ENCODE measurements at regions not wholly inside any gene's neighbourhood (a gene's known extent, or its start where the extent isn't known, plus 50 kb on each side); places are given as distances from the start of the nearest gene placed in this dataset.

DNA sequence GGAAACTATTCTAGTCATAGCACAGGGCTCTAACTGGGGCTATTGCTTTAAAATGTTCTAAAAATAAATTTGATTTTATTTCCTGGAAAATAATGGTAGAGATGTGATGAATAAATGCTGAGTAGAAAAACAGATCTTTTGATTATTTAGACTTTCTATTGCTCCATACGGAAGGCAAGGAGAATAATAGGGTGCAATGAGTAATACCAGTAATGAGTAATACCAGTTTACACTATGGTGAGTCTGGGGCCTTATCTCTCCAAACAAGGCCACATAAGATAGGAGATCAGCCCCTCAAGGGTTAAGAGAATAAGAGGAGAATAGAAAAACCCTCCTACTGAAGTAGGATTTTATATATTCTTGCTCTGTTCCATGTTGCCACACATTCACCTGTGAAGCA is 390.4 kb downstream of the KLF5 start:
- TF ChIP-seq POLR2AphosphoS5 (IDR thresholded peaks at IDR 0.05; ENCODE audit: low read depth, low read length) (no peak), FOXP2 (optimal IDR thresholded peaks at IDR 0.05; ENCODE audit: borderline replicate concordance, extremely low read depth, extremely low read length, insufficient read depth) (no peak), TAF1 (IDR thresholded peaks at IDR 0.05; ENCODE audit: borderline replicate concordance, insufficient read depth, low read length) (no peak)
- TF ChIP-seq, protein P1, sequence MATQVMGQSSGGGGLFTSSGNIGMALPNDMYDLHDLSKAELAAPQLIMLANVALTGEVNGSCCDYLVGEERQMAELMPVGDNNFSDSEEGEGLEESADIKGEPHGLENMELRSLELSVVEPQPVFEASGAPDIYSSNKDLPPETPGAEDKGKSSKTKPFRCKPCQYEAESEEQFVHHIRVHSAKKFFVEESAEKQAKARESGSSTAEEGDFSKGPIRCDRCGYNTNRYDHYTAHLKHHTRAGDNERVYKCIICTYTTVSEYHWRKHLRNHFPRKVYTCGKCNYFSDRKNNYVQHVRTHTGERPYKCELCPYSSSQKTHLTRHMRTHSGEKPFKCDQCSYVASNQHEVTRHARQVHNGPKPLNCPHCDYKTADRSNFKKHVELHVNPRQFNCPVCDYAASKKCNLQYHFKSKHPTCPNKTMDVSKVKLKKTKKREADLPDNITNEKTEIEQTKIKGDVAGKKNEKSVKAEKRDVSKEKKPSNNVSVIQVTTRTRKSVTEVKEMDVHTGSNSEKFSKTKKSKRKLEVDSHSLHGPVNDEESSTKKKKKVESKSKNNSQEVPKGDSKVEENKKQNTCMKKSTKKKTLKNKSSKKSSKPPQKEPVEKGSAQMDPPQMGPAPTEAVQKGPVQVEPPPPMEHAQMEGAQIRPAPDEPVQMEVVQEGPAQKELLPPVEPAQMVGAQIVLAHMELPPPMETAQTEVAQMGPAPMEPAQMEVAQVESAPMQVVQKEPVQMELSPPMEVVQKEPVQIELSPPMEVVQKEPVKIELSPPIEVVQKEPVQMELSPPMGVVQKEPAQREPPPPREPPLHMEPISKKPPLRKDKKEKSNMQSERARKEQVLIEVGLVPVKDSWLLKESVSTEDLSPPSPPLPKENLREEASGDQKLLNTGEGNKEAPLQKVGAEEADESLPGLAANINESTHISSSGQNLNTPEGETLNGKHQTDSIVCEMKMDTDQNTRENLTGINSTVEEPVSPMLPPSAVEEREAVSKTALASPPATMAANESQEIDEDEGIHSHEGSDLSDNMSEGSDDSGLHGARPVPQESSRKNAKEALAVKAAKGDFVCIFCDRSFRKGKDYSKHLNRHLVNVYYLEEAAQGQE (IDR thresholded peaks at IDR 0.05; ENCODE audit: insufficient read depth in 1 of 2, low read depth in 2 of 2, low read length in 2 of 2) = no peak

DNA sequence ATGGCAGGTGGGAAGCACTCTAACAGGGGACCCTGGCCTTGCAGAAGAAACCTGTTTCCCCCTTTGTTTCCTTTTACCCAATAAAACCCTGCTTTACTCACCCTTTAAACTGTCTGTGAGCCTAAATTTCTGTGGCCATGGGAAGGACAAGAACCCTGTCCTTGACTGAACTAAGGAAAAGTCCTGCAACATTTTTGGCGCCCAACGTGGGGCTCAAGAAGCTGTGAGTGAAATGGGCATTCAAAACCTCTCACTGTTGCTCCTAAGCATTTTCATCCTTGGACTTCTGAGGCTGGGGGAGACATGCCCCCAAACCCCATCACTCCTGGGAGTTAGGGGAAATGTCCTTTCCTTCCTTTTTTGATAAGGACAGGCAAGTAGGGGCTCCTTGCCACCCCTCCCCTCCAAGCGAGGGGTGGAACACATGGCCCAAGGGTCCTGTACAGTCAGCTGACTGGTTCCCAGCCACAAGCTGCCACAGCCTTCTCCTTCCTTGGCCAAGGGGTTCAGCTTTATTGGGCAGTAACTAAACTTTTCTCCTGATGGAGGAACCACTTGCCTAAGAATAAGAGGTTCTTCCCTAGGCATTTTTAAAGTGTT is 381.6 kb downstream of the KLF5 start:
- TF ChIP-seq SIN3A (IDR thresholded peaks at IDR 0.05; ENCODE audit: borderline replicate concordance, insufficient read depth, low read length) (no peak), FOXP2 (optimal IDR thresholded peaks at IDR 0.05; ENCODE audit: borderline replicate concordance, extremely low read depth, extremely low read length, insufficient read depth) (no peak), POLR2AphosphoS5 (IDR thresholded peaks at IDR 0.05; ENCODE audit: low read depth, low read length) (no peak), TAF1 (IDR thresholded peaks at IDR 0.05; ENCODE audit: borderline replicate concordance, insufficient read depth, low read length) (no peak)
- TF ChIP-seq, protein P1 (IDR thresholded peaks at IDR 0.05; ENCODE audit: insufficient read depth in 1 of 2, low read depth in 2 of 2, low read length in 2 of 2) = no peak

DNA sequence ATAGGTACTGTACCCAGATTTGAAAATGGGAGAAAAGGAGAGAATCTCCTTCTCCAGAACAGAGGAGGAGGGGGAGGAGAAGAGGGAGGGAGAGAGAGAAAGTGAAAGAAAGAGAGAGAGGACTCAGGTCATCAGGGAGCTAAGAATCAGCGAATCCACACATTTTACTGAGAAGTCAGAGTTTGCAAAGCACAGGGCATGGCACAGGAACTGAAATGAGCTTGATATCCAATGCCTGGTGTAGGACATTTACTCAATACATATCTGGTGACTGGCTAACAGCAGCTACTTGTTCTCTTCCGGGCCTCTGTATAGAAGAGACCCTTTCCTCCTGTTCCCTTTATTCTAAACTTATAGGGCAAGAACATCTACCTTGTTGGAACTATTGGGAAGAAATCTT is 375.1 kb downstream of the KLF5 start:
- no peak for TF ChIP-seq SIN3A (IDR thresholded peaks at IDR 0.05; ENCODE audit: borderline replicate concordance, insufficient read depth, low read length)
- no peak for TF ChIP-seq POLR2AphosphoS5 (IDR thresholded peaks at IDR 0.05; ENCODE audit: low read depth, low read length)
- no peak for TF ChIP-seq FOXP2 (optimal IDR thresholded peaks at IDR 0.05; ENCODE audit: borderline replicate concordance, extremely low read depth, extremely low read length, insufficient read depth)
- TF ChIP-seq, protein P1 (IDR thresholded peaks at IDR 0.05; ENCODE audit: insufficient read depth in 1 of 2, low read depth in 2 of 2, low read length in 2 of 2) = no peak
- no peak for TF ChIP-seq TAF1 (IDR thresholded peaks at IDR 0.05; ENCODE audit: borderline replicate concordance, insufficient read depth, low read length)

DNA sequence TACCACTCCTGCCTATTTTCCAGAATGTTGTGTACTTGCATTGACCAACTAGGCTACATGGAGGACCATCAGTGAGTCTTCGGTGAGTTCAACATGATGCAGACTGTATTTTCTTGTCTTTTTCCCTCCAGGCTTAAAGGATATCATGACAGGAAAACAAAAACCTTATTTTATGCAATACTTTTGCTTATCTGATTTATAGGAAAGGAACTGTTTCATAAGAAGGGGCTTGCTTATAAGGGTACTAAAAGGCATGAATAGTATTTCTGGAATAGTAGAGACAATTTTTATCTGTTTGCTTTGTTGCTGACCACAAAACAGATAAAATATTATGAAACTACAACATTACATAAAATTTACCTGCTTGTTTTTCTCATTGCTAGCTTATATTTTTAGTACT is 374.7 kb downstream of the KLF5 start:
- TF ChIP-seq FOXP2 (optimal IDR thresholded peaks at IDR 0.05; ENCODE audit: borderline replicate concordance, extremely low read depth, extremely low read length, insufficient read depth) (no peak), POLR2AphosphoS5 (IDR thresholded peaks at IDR 0.05; ENCODE audit: low read depth, low read length) (no peak)
- TF ChIP-seq, protein P1 (IDR thresholded peaks at IDR 0.05; ENCODE audit: insufficient read depth in 1 of 2, low read depth in 2 of 2, low read length in 2 of 2) = no peak

DNA sequence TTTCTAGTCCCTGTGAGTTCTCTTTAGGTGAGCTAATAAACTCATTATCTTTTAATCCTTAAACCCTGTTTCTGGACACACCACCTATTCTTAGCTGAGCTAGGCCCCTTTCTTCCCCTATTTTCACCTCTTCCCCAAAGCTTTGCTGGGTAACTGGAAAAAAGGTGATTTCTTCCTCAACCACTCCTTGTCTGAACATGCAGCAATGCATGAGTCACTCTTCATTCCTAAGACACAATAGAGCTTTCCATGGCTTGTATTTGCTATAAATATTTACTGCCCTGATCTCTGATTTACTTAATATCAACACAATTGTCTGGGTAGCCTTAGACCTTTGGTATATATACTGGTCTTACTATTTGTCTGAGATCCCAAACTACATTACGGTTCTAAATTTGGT is 370.9 kb downstream of the KLF5 start:
- TF ChIP-seq FOXP2 (optimal IDR thresholded peaks at IDR 0.05; ENCODE audit: borderline replicate concordance, extremely low read depth, extremely low read length, insufficient read depth) = no peak
- no peak for TF ChIP-seq POLR2AphosphoS5 (IDR thresholded peaks at IDR 0.05; ENCODE audit: low read depth, low read length)
- TF ChIP-seq, protein P1 (IDR thresholded peaks at IDR 0.05; ENCODE audit: insufficient read depth in 1 of 2, low read depth in 2 of 2, low read length in 2 of 2) = no peak
- TF ChIP-seq SIN3A (IDR thresholded peaks at IDR 0.05; ENCODE audit: borderline replicate concordance, insufficient read depth, low read length) = no peak
- no peak for TF ChIP-seq TAF1 (IDR thresholded peaks at IDR 0.05; ENCODE audit: borderline replicate concordance, insufficient read depth, low read length)

Data from PFSK-1 (cell line).